ENCODE measurements at regions not wholly inside any gene's neighbourhood (a gene's known extent, or its start where the extent isn't known, plus 50 kb on each side); places are given as distances from the start of the nearest gene placed in this dataset.

GRCh38 chr3:176714034-176714433 lies 483.2 kb downstream of the TBL1XR1 start:
- no peak overlapping the region for H3K4me3 ChIP-seq
- no peak for DNase-seq

GRCh38 chr3:176712191-176712590 lies 485.1 kb downstream of the TBL1XR1 start:
- TF ChIP-seq EZH2 (IDR thresholded peaks at IDR 0.05; ENCODE audit: low read depth) = no peak
- TF ChIP-seq, protein P1, sequence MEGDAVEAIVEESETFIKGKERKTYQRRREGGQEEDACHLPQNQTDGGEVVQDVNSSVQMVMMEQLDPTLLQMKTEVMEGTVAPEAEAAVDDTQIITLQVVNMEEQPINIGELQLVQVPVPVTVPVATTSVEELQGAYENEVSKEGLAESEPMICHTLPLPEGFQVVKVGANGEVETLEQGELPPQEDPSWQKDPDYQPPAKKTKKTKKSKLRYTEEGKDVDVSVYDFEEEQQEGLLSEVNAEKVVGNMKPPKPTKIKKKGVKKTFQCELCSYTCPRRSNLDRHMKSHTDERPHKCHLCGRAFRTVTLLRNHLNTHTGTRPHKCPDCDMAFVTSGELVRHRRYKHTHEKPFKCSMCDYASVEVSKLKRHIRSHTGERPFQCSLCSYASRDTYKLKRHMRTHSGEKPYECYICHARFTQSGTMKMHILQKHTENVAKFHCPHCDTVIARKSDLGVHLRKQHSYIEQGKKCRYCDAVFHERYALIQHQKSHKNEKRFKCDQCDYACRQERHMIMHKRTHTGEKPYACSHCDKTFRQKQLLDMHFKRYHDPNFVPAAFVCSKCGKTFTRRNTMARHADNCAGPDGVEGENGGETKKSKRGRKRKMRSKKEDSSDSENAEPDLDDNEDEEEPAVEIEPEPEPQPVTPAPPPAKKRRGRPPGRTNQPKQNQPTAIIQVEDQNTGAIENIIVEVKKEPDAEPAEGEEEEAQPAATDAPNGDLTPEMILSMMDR (conservative IDR thresholded peaks at IDR 0.05) = no peak
- Histone ChIP-seq H3K9me2 (ENCODE audit: insufficient read depth) (no peaks in the 10 kb centered on the region), H3K27ac (no peak overlapping the region), H3F3A (ENCODE audit: insufficient read depth, low read depth) (no peaks in the 10 kb centered on the region), H3K4me1 (replicated peaks; ENCODE audit: insufficient read depth) (no peaks in the 10 kb centered on the region), H4K20me1 (ENCODE audit: insufficient read depth) (no peaks in the 10 kb centered on the region), H3K79me2 (ENCODE audit: low read depth) (no peaks in the 10 kb centered on the region), H2AFZ (no peak overlapping the region), H3K4me3 (no peak overlapping the region), H3K27me3 (ENCODE audit: insufficient read depth, low read depth) (no peaks in the 10 kb centered on the region), H3K9me3 (ENCODE audit: insufficient read depth, low read depth) (no peaks in the 10 kb centered on the region; the same call in 1 of the 2 replicates), H3K36me3 (ENCODE audit: low read depth) (no peaks in the 10 kb centered on the region), H3K4me2 (no peak overlapping the region)
- CTCF ChIA-PET = no interaction called here
- POLR2A ChIA-PET (ENCODE audit: unreplicated experiment) = no interaction called here
- DNase-seq = no peak
- no TSS peak for BruUV-seq (replicated peaks)
- intact Hi-C loops (cut with micrococcal nuclease; ENCODE audit: unreplicated experiment) = no loop called here

More at GRCh38 chr3:176714034-176714433, 483.2 kb downstream of the TBL1XR1 start:
- H3K27me3 ChIP-seq (ENCODE audit: insufficient read depth, low read depth) = no peaks in the 10 kb centered on the region
- intact Hi-C loops (cut with micrococcal nuclease; ENCODE audit: unreplicated experiment) = no loop called here
- H3K4me2 ChIP-seq = no peak overlapping the region
- H2AFZ ChIP-seq = no peak overlapping the region
- no peak overlapping the region for H3K27ac ChIP-seq
- H3K4me1 ChIP-seq (replicated peaks; ENCODE audit: insufficient read depth) = no peaks in the 10 kb centered on the region
- no peaks in the 10 kb centered on the region for H3F3A ChIP-seq (ENCODE audit: insufficient read depth, low read depth)
- H3K79me2 ChIP-seq (ENCODE audit: low read depth) = no peaks in the 10 kb centered on the region
- H3K9me2 ChIP-seq (ENCODE audit: insufficient read depth) = no peaks in the 10 kb centered on the region
- no peak for TF ChIP-seq EZH2 (IDR thresholded peaks at IDR 0.05; ENCODE audit: low read depth)
- TF ChIP-seq, protein P1 (conservative IDR thresholded peaks at IDR 0.05) = no peak
- H3K36me3 ChIP-seq (ENCODE audit: low read depth) = no peaks in the 10 kb centered on the region
- POLR2A ChIA-PET (ENCODE audit: unreplicated experiment) = no interaction called here
- BruUV-seq (replicated peaks) = no TSS peak
- no peaks in the 10 kb centered on the region; the same call in 1 of the 2 replicates for H3K9me3 ChIP-seq (ENCODE audit: insufficient read depth, low read depth)
- CTCF ChIA-PET = no interaction called here
- H4K20me1 ChIP-seq (ENCODE audit: insufficient read depth) = no peaks in the 10 kb centered on the region

DNA sequence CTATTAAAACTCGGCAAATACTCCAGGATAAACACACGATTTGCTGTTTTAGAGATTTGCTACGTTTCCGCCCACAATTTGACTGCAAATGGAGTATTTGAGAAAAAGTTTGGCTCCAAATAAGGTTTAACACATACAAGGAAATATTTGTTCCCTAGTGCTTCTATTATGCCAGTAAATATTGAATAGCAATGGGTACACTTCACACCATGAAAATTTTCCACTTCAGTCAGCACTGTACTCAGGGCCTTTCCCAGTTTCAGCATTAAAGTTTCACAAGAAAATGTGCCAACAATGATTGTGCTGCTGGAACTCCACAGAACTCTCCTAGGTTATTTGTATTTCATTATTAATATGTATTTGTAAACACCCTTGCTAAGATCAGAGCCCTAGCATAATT lies 498.0 kb downstream of the TBL1XR1 start:
- Histone ChIP-seq H3K79me2 (ENCODE audit: low read depth) (no peaks in the 10 kb centered on the region), H3K27me3 (ENCODE audit: insufficient read depth, low read depth) (no peaks in the 10 kb centered on the region), H3K4me2 (no peak overlapping the region), H4K20me1 (ENCODE audit: insufficient read depth) (no peaks in the 10 kb centered on the region), H2AFZ (0 out of 2 replicates have a peak overlapping the region, but pooled peaks have one; percentile 18), H3K9me3 (ENCODE audit: insufficient read depth, low read depth) (no peaks in the 10 kb centered on the region), H3K36me3 (ENCODE audit: low read depth) (no peaks in the 10 kb centered on the region), H3K27ac (no peak overlapping the region), H3K9me2 (ENCODE audit: insufficient read depth) (no peaks in the 10 kb centered on the region), H3F3A (ENCODE audit: insufficient read depth, low read depth) (no peaks in the 10 kb centered on the region), H3K4me1 (replicated peaks; ENCODE audit: insufficient read depth) (no peaks in the 10 kb centered on the region), H3K4me3 (no peak overlapping the region)
- no peak for TF ChIP-seq EZH2 (IDR thresholded peaks at IDR 0.05; ENCODE audit: low read depth)
- TF ChIP-seq, protein P1 (conservative IDR thresholded peaks at IDR 0.05) = no peak
- intact Hi-C loops (cut with micrococcal nuclease; ENCODE audit: unreplicated experiment) = no loop called here
- DNase-seq = no peak
- POLR2A ChIA-PET (ENCODE audit: unreplicated experiment) = no interaction called here
- CTCF ChIA-PET = no interaction called here
- BruUV-seq (replicated peaks) = no TSS peak

Measured in PC-9 (cell line).